HCT116 (cell line): ENCODE measurements at regions not wholly inside any gene's neighbourhood (a gene's known extent, or its start where the extent isn't known, plus 50 kb on each side); places are given as distances from the start of the nearest gene placed in this dataset.

Source experiments
- ATAC-seq: fragments of 200-7000 bp; cut with Tn5 transposase; 2 replicates; pipeline ENCODE4 v1.9.1; 2020; ENCODE audit warnings: mild to moderate bottlenecking, moderate library complexity
- BruUV-seq: library from RNA; stranded (reverse); fragments of 400-500 nt; replicated peaks from 2 replicates; lab custom pipeline; 2021; lab: Mats Ljungman, UMichigan
- CTCF ChIA-PET: fragments of 300-600 bp; sonication (Branson Sonifier 250); formaldehyde crosslinking; loops from one replicate; lab custom pipeline; 2021; ENCODE audit warnings: antibody characterized with exemption; lab: Charles Lee
- POLR2A ChIA-PET: fragments of 300-600, 350-600 bp; sonication (Branson Sonifier 250); formaldehyde crosslinking; loops from one replicate; lab custom pipeline; 2021; ENCODE audit warnings: antibody characterized with exemption; lab: Charles Lee
- RAD21 ChIA-PET, 2 experiments: fragments of 300-600 bp; sonication (Branson Sonifier 250); formaldehyde crosslinking; loops; one replicate each; lab custom pipeline; 2023; ENCODE audit warnings: low total read pairs in 2 of 2; ENCODE audit not compliant: uncharacterized antibody in 2 of 2, unreplicated experiment in 2 of 2, low non-redundant PET in 1 of 2; lab: Charles Lee
- DNase-seq: peaks from one replicate; pipeline ENCODE4 v3.0.0-alpha.2; 2010; ENCODE audit warnings: low read depth, low spot score
- H2AFZ ChIP-seq: fragments of 200-600 bp; shearing (Covaris generic), sonication (generic); 2 replicates; pipeline ENCODE4 v1.6.1; 2017; ENCODE audit warnings: low read depth, mixed run types, mixed read lengths, antibody characterized with exemption, low read length; ENCODE audit not compliant: poor library complexity, severe bottlenecking
- H3K27ac ChIP-seq: 2 replicates; pipeline ENCODE4 v1.5.1; 2012; ENCODE audit warnings: low read depth, low read length
- H3K27me3 ChIP-seq: fragments of 200-600 bp; sonication (generic); 2 replicates; pipeline ENCODE4 v1.6.1; 2016; ENCODE audit warnings: mixed run types, low read length, mixed read lengths; ENCODE audit not compliant: insufficient read depth
- H3K36me3 ChIP-seq, 2 experiments: fragments of 200-500 bp in 1 of 2; fragments of 200-600 bp in 1 of 2; sonication (Bioruptor generic) in 1 of 2; sonication (generic) in 1 of 2; 2 replicates each; pipeline versions ENCODE4 v1.5.1 to v1.6.1; 2014 to 2016; ENCODE audit warnings: low read length in 2 of 2, inconsistent platforms in 1 of 2, mixed read lengths in 1 of 2, mixed run types in 1 of 2; ENCODE audit not compliant: insufficient read depth in 2 of 2, control insufficient read depth in 1 of 2
- H3K4me1 ChIP-seq, 2 experiments: fragments of 200-600 bp in 1 of 2; sonication (generic) in 1 of 2; 2 replicates each; pipeline versions ENCODE4 v1.5.1 to v1.6.1; 2012 to 2017; ENCODE audit warnings: low read length in 2 of 2, inconsistent platforms in 1 of 2, mild to moderate bottlenecking in 1 of 2, mixed read lengths in 1 of 2, mixed run types in 1 of 2, moderate library complexity in 1 of 2; ENCODE audit not compliant: insufficient read depth in 2 of 2, control insufficient read depth in 1 of 2
- H3K4me2 ChIP-seq: fragments of 200-600 bp; sonication (generic); 2 replicates; pipeline ENCODE4 v1.6.1; 2017; ENCODE audit warnings: mixed run types, low read length, mixed read lengths
- H3K4me3 ChIP-seq, 2 experiments: fragments of 200-600 bp in 1 of 2; sonication (generic) in 1 of 2; replicated peaks in 1 of 2; 2 replicates each; pipeline ENCODE4 v1.5.1; 2011 to 2016; ENCODE audit warnings: low read length in 2 of 2, control low read depth in 1 of 2, low read depth in 1 of 2, mild to moderate bottlenecking in 1 of 2, mixed read lengths in 1 of 2, mixed run types in 1 of 2
- H3K79me2 ChIP-seq: fragments of 200-600 bp; sonication (generic); 2 replicates; pipeline ENCODE4 v1.6.1; 2017; ENCODE audit warnings: mild to moderate bottlenecking, mixed run types, low read length, moderate library complexity, mixed read lengths; ENCODE audit not compliant: insufficient read depth
- H3K9ac ChIP-seq: fragments of 200-600 bp; sonication (generic); 2 replicates; pipeline ENCODE4 v1.6.1; 2016; ENCODE audit warnings: low read length, mixed read lengths
- H3K9me2 ChIP-seq: fragments of 200-600 bp; sonication (generic), shearing (Covaris generic); 2 replicates; pipeline ENCODE4 v1.6.1; 2017; ENCODE audit warnings: mixed run types, mild to moderate bottlenecking, moderate library complexity; ENCODE audit not compliant: insufficient read depth
- H3K9me3 ChIP-seq, 2 experiments: fragments of 200-500 bp in 1 of 2; fragments of 200-600 bp in 1 of 2; sonication (Bioruptor generic) in 1 of 2; sonication (generic) in 1 of 2; 2 replicates each; pipeline ENCODE4 v1.6.1; 2014 to 2017; ENCODE audit warnings: low read length in 2 of 2, mixed read lengths in 2 of 2, inconsistent platforms in 1 of 2, low read depth in 1 of 2, mild to moderate bottlenecking in 1 of 2, mixed run types in 1 of 2, moderate library complexity in 1 of 2; ENCODE audit not compliant: control insufficient read depth in 1 of 2, insufficient read depth in 1 of 2
- H4K20me1 ChIP-seq: fragments of 200-600 bp; sonication (generic), shearing (Covaris generic); 2 replicates; pipeline ENCODE4 v1.6.1; 2017; ENCODE audit warnings: mixed run types, mild to moderate bottlenecking, moderate library complexity; ENCODE audit not compliant: insufficient read depth
- CBX3 ChIP-seq: IDR thresholded peaks from 2 replicates; pipeline ENCODE4 v1.6.1; 2012; ENCODE audit warnings: low read depth
- CTCF ChIP-seq, 3 experiments: fragments of 200-600 bp in 1 of 3; sonication (generic) in 1 of 3; IDR thresholded peaks in 2 of 3; conservative IDR thresholded peaks in 1 of 3; 2 replicates each; pipeline ENCODE4 v1.5.1; 2012 to 2017; ENCODE audit warnings: low read depth in 2 of 3, low read length in 2 of 3, antibody characterized with exemption in 1 of 3, borderline replicate concordance in 1 of 3, control low read depth in 1 of 3, mild to moderate bottlenecking in 1 of 3, mixed read lengths in 1 of 3, mixed run types in 1 of 3, moderate library complexity in 1 of 3; ENCODE audit not compliant: insufficient read depth in 1 of 3
- EGR1 ChIP-seq: IDR thresholded peaks from 2 replicates; pipeline ENCODE4 v1.6.1; 2012; ENCODE audit warnings: low read depth
- ELF1 ChIP-seq: IDR thresholded peaks from 2 replicates; pipeline ENCODE4 v1.6.1; 2012; ENCODE audit warnings: low read depth, borderline replicate concordance
- EZH2 ChIP-seq: fragments of 200-600 bp; sonication (generic); IDR thresholded peaks from 2 replicates; pipeline ENCODE4 v1.6.1; 2017; ENCODE audit warnings: antibody characterized with exemption, mixed run types
- EZH2phosphoT487 ChIP-seq: fragments of 200-600 bp; IDR thresholded peaks from 2 replicates; pipeline ENCODE4 v1.6.1; 2018; ENCODE audit warnings: antibody characterized with exemption, borderline replicate concordance
- FOSL1 ChIP-seq: IDR thresholded peaks from 2 replicates; pipeline ENCODE4 v1.6.1; 2012; ENCODE audit warnings: low read depth
- POLR2A ChIP-seq: IDR thresholded peaks from 2 replicates; pipeline ENCODE4 v1.7.0; 2011; ENCODE audit warnings: borderline replicate concordance; ENCODE audit not compliant: insufficient read depth, insufficient read length; ENCODE audit errors: extremely low read depth
- POLR2AphosphoS5 ChIP-seq: IDR thresholded peaks from 2 replicates; pipeline ENCODE4 v1.6.1; 2011; ENCODE audit warnings: mild to moderate bottlenecking, low read depth, low read length, moderate library complexity
- RAD21 ChIP-seq: IDR thresholded peaks from 2 replicates; pipeline ENCODE4 v1.6.1; 2012; ENCODE audit warnings: low read depth, mild to moderate bottlenecking
- REST ChIP-seq: IDR thresholded peaks from 2 replicates; pipeline ENCODE4 v1.6.1; 2012; ENCODE audit warnings: low read depth
- SIN3A ChIP-seq: IDR thresholded peaks from 2 replicates; pipeline ENCODE4 v1.6.1; 2012; ENCODE audit warnings: low read depth
- SP1 ChIP-seq: IDR thresholded peaks from 2 replicates; pipeline ENCODE4 v1.6.1; 2012; ENCODE audit warnings: low read depth
- TCF7L2 ChIP-seq: IDR thresholded peaks from 2 replicates; pipeline ENCODE4 v1.7.0; 2011; ENCODE audit warnings: borderline replicate concordance, inconsistent platforms; ENCODE audit not compliant: insufficient read depth, insufficient read length; ENCODE audit errors: extremely low read depth
- ZBTB33 ChIP-seq: IDR thresholded peaks from 2 replicates; pipeline ENCODE4 v1.6.1; 2011; ENCODE audit warnings: mild to moderate bottlenecking, low read length, moderate library complexity; ENCODE audit not compliant: insufficient replicate concordance; ENCODE audit errors: extremely low read depth
- ZFX ChIP-seq: fragments of 450-650 bp; IDR thresholded peaks from 2 replicates; pipeline ENCODE4 v1.6.1; 2017
- intact Hi-C: fragments of 100-400 bp; cut with micrococcal nuclease; formaldehyde crosslinking; loops from 2 replicates; pipeline ENCODE4 v1.10.0; 2022

GRCh38 chr9:728535-728934 is 113.0 kb upstream of the DMRT1 start:
- H4K20me1 ChIP-seq: no peaks in the 10 kb centered on the region
- no peaks in the 10 kb centered on the region for H3K9me2 ChIP-seq
- no peaks in the 10 kb centered on the region for H3K36me3 ChIP-seq
- no peaks in the 10 kb centered on the region for H3K27me3 ChIP-seq
- H3K4me1 ChIP-seq: no peaks in the 10 kb centered on the region
- CTCF ChIA-PET: no interaction called here
- no peaks in the 10 kb centered on the region for H3K79me2 ChIP-seq
- RAD21 ChIA-PET: no interaction called here
- no peak overlapping the region for H3K4me2 ChIP-seq
- H3K27ac ChIP-seq: no peak overlapping the region
- no peak overlapping the region for H3K9ac ChIP-seq
- no peaks in the 10 kb centered on the region for H3K9me3 ChIP-seq
- no TSS peak for BruUV-seq
- no peak overlapping the region for H2AFZ ChIP-seq
- intact Hi-C loops: no loop called here
- TF ChIP-seq CBX3: no peak
- no peak for TF ChIP-seq POLR2AphosphoS5
- no peak for TF ChIP-seq POLR2A
- TF ChIP-seq ELF1: no peak
- no peak for TF ChIP-seq ZBTB33
- no peak for TF ChIP-seq REST
- TF ChIP-seq ZFX: no peak
- no peak for TF ChIP-seq CTCF (IDR thresholded peaks at IDR 0.05 in 2 of 3, conservative IDR thresholded peaks at IDR 0.05 in 1 of 3; ENCODE audit: borderline replicate concordance in 1 of 3, insufficient read depth in 1 of 3, low read depth in 2 of 3, low read length in 2 of 3)
- no peak for TF ChIP-seq EGR1
- no peak for TF ChIP-seq EZH2
- TF ChIP-seq RAD21: no peak
- no peak for TF ChIP-seq EZH2phosphoT487
- TF ChIP-seq SIN3A: no peak
- no peak for TF ChIP-seq FOSL1
- no peak for TF ChIP-seq TCF7L2
- TF ChIP-seq SP1: no peak
- TF ChIP-seq, all 23 proteins: peak for 0
- H3K4me3 ChIP-seq: no peak overlapping the region
- DNase-seq: no peak
- POLR2A ChIA-PET: no interaction called here
- no peak for ATAC-seq
